ENCODE measurements at regions not wholly inside any gene's neighbourhood (a gene's known extent, or its start where the extent isn't known, plus 50 kb on each side); places are given as distances from the start of the nearest gene placed in this dataset.

- no peak overlapping the region for H3K4me3 ChIP-seq (replicated peaks in 1 of 3; ENCODE audit: insufficient read depth in 1 of 3, low read depth in 1 of 3, low read length in 3 of 3)
- H3K79me2 ChIP-seq (ENCODE audit: control insufficient read depth, insufficient read depth, low read length): no peaks in the 10 kb centered on the region
- H3K36me3 ChIP-seq (ENCODE audit: control insufficient read depth in 2 of 2, extremely low read depth in 1 of 2, insufficient read depth in 2 of 2, low read length in 2 of 2): no peaks in the 10 kb centered on the region
- TF ChIP-seq EZH2 (IDR thresholded peaks at IDR 0.05; ENCODE audit: borderline replicate concordance, low read depth, low read length, severe bottlenecking): no peak
- no peak for TF ChIP-seq GATA2 (IDR thresholded peaks at IDR 0.05; ENCODE audit: insufficient read depth, insufficient read length, low read depth, low read length)
- TF ChIP-seq MYC (IDR thresholded peaks at IDR 0.05; ENCODE audit: low read depth, low read length): no peak
- no peak for TF ChIP-seq MAX (IDR thresholded peaks at IDR 0.05; ENCODE audit: insufficient read depth, insufficient read length)
- no peak for TF ChIP-seq FOS (IDR thresholded peaks at IDR 0.05; ENCODE audit: borderline replicate concordance, insufficient read depth, low read length)
- no peak overlapping the region for H3K27ac ChIP-seq (ENCODE audit: insufficient read depth, low read depth, low read length)
- BruUV-seq (replicated peaks): no TSS peak
- no peak for DNase-seq (ENCODE audit: low read depth, low spot score)
- H2AFZ ChIP-seq (ENCODE audit: low read depth, low read length): no peak overlapping the region
- dilution Hi-C loops (cut with MboI; ENCODE audit: extremely low pct_ligation_motif_present, low sequenced_read_pairs): no loop called here
- no peak for FAIRE-seq
- no peaks in the 10 kb centered on the region for H3K4me1 ChIP-seq (ENCODE audit: control insufficient read depth, extremely low read depth, insufficient read depth, low read length)
- H3K4me2 ChIP-seq (ENCODE audit: insufficient read depth, low read length): no peak overlapping the region
- no peaks in the 10 kb centered on the region for H3K27me3 ChIP-seq (ENCODE audit: control insufficient read depth in 2 of 2, insufficient read depth in 2 of 2, low read length in 2 of 2)
- H4K20me1 ChIP-seq (replicated peaks; ENCODE audit: control insufficient read depth, extremely low read depth, insufficient read depth, low read length): no peaks in the 10 kb centered on the region
- no peaks in the 10 kb centered on the region for H3K9me3 ChIP-seq (replicated peaks; ENCODE audit: control insufficient read depth, insufficient read depth, low read length)
- intact Hi-C loops (cut with micrococcal nuclease): no loop called here
- POLR2A ChIA-PET: no interaction called here
- CTCF ChIA-PET: no interaction called here
- H3K9me1 ChIP-seq (replicated peaks; ENCODE audit: control insufficient read depth, extremely low read depth, insufficient read depth, low read length): no peaks in the 10 kb centered on the region
- H3K9ac ChIP-seq (replicated peaks; ENCODE audit: extremely low read depth, insufficient read depth, low read length): no peak overlapping the region
These were observed 177.2 kb downstream of the MOSPD2 start for GRCh38 chrX:15050395-15050794.

DNA sequence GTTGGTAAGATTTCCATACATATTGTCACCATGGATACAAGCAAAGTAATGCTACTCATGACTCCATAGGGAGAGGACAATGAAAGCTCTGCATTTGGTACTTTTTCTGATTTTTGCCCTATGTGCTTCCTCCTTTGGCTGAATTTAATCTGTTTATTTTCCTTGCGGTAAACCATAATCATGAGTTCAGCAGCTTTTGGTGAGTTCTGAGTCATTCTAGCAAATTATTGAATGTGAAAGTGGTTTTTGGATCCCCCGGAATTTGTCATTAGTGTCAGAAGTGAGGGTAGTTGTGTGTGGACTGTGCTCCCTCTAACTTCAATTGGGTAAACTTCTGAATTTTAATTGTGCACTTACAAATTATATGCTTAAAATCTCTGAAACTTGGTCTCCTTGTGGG lies 170.3 kb downstream of the MOSPD2 start:
- no TSS peak for BruUV-seq (replicated peaks)
- no peak for FAIRE-seq

More for the DNA sequence above, 170.3 kb downstream of the MOSPD2 start:
- H3K4me1 ChIP-seq (ENCODE audit: control insufficient read depth, extremely low read depth, insufficient read depth, low read length): no peaks in the 10 kb centered on the region
- TF ChIP-seq CTCF (IDR thresholded peaks at IDR 0.05; ENCODE audit: extremely low read depth in 1 of 2, insufficient read depth in 1 of 2, low read depth in 1 of 2, low read length in 2 of 2): no peak
- intact Hi-C loops (cut with micrococcal nuclease) (no loop called here), dilution Hi-C loops (cut with MboI; ENCODE audit: extremely low pct_ligation_motif_present, low sequenced_read_pairs) (no loop called here)
- no peaks in the 10 kb centered on the region for H3K27me3 ChIP-seq (ENCODE audit: control insufficient read depth in 2 of 2, insufficient read depth in 2 of 2, low read length in 2 of 2)
- no peak overlapping the region for H2AFZ ChIP-seq (ENCODE audit: low read depth, low read length)
- POLR2A ChIA-PET: no interaction called here
- H3K9me1 ChIP-seq (replicated peaks; ENCODE audit: control insufficient read depth, extremely low read depth, insufficient read depth, low read length): no peaks in the 10 kb centered on the region
- H3K36me3 ChIP-seq (ENCODE audit: control insufficient read depth in 2 of 2, extremely low read depth in 1 of 2, insufficient read depth in 2 of 2, low read length in 2 of 2): no peaks in the 10 kb centered on the region
- no peak for DNase-seq (ENCODE audit: low read depth, low spot score)
- no peaks in the 10 kb centered on the region for H3K79me2 ChIP-seq (ENCODE audit: control insufficient read depth, insufficient read depth, low read length)
- H3K4me3 ChIP-seq (replicated peaks in 1 of 3; ENCODE audit: insufficient read depth in 1 of 3, low read depth in 1 of 3, low read length in 3 of 3): no peak overlapping the region
- CTCF ChIA-PET: no interaction called here
- H3K9me3 ChIP-seq (replicated peaks; ENCODE audit: control insufficient read depth, insufficient read depth, low read length): no peaks in the 10 kb centered on the region
- no peak overlapping the region for H3K27ac ChIP-seq (ENCODE audit: insufficient read depth, low read depth, low read length)
- no peak overlapping the region for H3K9ac ChIP-seq (replicated peaks; ENCODE audit: extremely low read depth, insufficient read depth, low read length)
- H4K20me1 ChIP-seq (replicated peaks; ENCODE audit: control insufficient read depth, extremely low read depth, insufficient read depth, low read length): no peaks in the 10 kb centered on the region
- no peak overlapping the region for H3K4me2 ChIP-seq (ENCODE audit: insufficient read depth, low read length)
